GM21723 (cell line): ENCODE measurements at regions not wholly inside any gene's neighbourhood (a gene's known extent, or its start where the extent isn't known, plus 50 kb on each side); places are given as distances from the start of the nearest gene placed in this dataset.
"Not testable (repeated sequence)": the region's sequence is repeated elsewhere in the genome, so short reads cannot be mapped to it uniquely, and the experiment has no call there.

Source experiments
- ATAC-seq: cut with Tn5 transposase; IDR thresholded peaks from one replicate; pipeline ENCODE4 v1.9.1; 2021; ENCODE audit warnings: mild to moderate bottlenecking, moderate library complexity; ENCODE audit not compliant: unreplicated experiment

DNA sequence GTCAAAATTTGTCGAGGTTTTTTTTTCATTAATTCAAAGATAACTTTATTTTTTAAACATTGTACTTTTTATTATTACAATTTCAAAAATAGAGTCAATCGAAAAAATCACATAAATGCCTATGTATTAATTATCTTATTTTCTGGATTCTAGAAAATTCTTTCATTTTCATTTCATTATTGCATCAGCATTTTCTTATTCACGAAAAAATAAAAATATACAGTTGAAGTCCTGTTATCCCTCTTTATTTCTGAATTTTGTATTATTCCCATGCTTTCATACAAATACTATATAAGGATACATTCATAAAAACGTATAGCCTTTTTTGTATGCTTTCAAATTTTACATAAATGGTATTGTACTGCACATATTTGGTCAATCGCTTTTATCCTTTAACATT lies 681.0 kb upstream of the USP24 start:
- no peak for ATAC-seq

GRCh38 chr1:55894521-55894920 lies 679.4 kb upstream of the USP24 start:
- ATAC-seq = no peak

DNA sequence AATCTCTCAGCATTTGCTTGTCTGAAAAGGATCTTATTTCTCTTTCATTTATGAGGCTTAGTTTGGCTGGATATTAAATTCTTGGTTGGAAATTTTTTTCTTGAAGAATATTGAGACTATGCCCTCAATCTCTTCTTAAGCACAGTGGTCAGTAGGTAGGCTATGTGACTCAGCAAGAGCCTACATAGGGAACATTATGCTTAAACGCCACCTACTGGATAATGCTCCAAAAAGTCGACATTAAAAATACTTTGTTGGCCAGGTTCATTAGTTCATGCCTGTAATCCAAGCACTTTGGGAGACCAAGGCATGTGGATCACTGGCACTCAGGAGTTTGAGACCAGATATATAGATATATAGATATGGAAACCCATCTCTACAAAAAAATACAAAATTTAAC lies 678.0 kb upstream of the USP24 start:
- ATAC-seq = no peak

- no peak for ATAC-seq
These were observed 673.6 kb upstream of the USP24 start for GRCh38 chr1:55888685-55889317.

DNA sequence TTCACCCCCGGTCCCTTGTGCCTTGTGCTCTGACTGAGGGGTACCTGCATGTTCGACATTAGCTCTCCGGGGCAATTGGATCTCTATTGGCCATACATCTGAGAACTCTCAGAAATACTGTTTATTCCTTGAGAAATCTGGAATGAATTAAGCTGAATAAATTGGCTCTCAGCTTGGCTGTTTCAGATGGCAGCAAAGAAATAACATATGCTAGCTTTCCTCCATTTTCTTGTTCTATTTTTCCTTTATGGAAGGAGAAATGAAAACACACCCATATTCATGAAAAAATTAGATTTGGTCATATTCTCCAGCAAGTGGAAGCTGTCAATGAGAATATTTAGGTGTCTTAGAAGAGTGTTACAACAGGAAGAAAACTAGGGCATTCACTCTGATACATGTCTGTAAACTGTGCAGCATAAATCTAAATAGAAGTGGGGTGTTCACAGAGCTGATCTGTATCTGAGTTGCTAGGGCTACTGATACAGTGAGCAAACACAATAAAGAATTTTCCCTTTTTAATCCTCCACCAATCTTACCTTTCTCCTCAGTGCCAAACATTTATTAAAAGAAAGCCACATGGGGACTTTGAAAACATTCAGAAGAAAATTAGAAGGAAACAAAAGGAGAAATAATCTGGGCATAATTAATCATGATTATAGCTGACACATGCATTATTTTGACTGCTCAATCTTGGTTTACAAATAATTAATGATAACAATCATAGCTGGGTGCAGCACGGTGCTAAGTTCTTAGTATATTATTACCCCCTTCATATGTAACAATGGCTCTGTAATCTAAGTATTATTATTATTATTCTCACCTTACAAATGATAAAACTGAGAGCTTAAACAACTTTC lies 671.9 kb upstream of the USP24 start:
- ATAC-seq = no peak

- ATAC-seq = no peak
These were observed 670.5 kb upstream of the USP24 start for GRCh38 chr1:55885619-55886018.

DNA sequence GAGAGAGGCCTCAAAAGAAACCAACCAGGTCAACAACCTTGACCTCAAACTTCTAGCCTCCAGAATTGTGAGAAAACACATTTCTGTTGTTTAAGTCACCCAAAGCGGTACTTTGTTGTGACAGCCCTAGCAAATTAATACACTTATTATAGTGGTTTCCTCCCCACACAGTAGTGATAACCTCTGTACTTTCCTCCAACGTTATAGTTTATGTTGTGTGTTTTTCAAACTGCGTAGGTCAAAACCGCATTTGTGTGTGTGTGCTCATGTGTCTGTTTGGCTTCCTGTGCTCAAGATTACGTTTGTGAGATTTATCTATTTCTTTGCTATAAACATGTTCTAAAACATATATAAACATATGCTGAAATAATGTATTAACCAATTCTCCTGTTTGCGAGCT lies 667.8 kb upstream of the USP24 start:
- no peak for ATAC-seq

GRCh38 chr1:55879346-55879745 lies 664.2 kb upstream of the USP24 start:
- no peak for ATAC-seq

DNA sequence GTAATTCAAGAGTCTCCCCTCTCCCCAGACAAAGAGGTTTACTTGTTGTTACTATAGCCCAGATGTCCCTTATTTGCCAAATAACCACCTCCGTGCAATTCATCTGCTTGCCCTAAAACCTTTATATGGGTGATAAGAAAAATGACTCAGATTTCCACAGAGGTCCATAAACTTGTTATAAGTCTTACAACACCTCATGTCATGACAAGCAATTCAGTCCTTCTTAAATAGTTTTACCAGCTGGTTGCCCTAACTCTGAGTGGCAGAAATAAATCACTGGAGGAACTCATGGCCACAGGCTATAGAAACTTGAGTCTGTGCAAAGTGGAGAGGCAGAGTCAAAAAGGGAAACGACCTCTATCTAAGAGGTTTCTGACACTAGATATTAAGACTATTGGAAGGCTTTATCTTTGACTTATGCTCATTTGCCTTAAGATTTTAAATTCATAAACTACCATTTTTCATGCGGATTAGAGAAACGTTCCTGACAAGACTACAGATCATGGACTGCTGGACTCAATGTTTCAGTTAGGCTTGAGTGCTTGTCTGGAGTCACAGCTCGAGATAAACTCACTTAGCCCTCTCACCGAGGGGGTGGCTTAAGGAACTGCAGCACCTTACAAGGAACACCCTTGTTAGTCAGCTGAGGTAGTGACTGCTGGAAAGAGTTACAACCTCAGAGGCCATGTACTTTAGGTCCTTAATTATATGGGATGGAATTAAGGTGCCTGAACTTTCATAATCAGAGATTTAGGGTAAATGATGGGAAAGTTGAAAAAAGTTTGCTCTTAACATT lies 662.5 kb upstream of the USP24 start:
- no peak for ATAC-seq

DNA sequence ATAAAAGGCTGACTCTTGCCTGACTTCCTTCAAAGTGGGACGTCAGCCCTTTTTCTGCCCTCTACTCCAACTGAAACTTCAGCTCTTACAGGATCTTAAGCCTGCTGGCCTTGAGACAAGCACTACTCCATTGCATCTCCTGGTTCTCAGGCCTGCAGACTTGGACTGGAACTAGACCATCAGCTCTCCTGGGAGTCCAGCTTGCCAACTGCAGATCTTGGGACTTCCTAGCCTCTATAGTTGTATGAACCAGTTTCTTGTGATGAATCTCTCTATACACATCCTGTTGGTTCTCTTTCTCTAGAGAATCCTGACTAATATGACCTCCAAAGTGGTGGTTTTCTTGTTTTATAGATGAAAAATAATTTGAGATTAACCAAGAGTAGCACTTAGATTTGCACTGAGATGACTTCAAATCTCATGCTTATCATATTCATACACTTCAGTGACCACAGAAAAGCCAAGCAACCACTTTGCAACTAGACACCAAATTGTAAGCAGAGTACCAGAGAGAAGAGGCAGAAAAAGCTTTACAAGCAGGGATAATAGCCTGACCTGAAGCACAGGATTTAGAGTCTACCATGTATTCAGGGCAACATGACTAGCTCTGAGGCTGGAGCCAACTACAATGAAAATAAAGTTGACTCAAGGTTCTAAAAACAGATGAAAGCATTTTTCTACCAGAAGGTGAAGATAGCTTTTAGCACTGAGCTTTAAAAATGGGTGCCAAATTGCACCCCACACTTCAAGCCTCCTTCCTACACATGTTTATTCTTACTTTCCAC lies 661.3 kb upstream of the USP24 start:
- ATAC-seq = no peak

DNA sequence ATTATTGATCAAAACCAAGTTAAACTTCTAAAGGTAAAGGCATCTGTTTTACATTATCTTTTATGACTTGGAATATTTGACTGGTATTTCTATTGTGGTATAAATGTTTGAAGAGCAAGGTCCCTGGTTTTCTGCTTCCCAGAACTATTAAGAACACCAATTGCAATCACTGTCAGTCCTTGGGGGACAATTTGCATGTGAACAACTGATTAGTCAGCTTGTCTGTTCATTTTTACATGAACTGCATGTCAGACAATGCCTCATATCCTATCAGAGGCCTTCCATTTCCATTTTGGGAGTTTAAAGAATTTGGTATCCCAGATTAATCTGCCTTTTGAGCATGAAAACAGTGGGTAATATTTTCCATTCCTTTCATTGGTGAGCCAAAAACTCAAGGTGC lies 654.9 kb upstream of the USP24 start:
- ATAC-seq = no peak

DNA sequence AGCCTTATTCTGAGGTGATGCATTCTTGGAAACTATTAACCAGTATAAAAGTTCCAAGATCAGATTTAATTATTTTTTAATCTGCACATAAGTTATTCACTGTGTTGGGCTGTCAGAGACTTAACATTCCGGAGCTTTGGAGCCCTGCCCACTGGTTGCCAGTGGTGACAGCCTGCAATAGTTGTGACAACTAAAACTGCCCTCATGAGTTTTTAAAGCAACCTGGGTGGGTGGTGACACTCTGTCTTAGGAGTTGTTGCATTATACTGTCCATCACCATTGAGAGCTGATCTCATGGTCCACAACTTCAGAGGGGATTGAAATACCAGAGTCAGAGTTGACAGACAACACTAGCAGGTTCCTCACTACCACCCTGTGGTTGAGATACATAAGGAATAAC lies 653.9 kb upstream of the USP24 start:
- ATAC-seq = no peak

DNA sequence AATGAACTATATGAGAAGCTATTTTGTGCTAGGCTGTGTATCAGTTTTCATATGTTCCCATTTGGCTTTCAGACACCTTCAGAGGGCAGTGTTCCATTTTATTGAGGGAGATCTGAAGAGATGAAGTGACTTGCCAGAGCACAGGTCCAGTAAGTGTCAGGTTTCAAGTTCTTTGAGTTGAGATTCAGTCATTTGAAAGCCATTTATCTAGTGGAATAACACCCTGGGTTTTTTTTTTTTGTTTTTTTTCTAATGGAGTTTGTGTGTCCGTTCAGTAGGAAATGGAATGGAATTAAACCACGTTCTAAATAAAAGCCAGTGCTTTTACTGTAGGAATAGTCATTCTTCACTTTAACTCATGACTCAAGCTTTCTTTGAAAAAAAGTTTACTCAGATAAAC lies 652.9 kb upstream of the USP24 start:
- ATAC-seq = no peak

- no peak for ATAC-seq
These were observed 652.2 kb upstream of the USP24 start for GRCh38 chr1:55867304-55867843.

DNA sequence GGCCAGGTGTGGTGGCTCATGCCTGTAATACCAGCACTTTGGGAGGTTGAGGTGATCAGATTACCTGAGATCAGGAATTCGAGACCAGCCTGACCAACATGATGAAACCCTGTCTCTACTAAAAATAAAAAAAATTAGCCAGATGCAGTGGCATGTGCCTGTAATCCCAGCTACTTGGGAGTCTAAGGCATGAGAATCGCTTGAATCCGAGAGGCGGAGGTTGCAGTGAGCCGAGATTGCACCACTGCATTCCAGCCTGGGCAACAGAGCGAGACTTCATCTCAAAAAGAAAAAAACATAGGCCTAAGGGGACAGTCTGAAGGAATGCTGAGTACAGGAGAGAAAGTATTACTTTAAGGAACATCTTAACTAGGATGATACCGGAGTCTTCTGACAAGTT lies 650.6 kb upstream of the USP24 start:
- ATAC-seq = not testable (repeated sequence)

DNA sequence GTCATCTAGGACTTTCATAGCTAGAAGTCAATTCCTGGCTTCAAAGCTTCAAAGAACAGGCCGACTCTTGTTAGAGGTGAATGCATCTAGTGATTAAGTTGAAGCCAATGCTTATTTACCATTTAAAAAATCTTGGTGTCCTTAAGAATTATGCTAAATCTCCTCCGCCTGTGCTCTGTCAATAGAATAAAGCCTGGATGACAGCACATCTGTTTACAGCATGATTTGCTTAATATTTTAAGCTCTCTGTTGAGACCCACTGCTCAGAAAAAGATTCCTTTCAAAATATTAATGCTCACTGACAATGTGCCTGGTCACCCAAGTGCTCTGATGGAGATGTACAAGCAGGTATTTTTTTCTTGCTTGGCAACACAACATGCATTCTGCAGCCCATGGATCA lies 649.1 kb upstream of the USP24 start:
- no peak for ATAC-seq

GRCh38 chr1:55861676-55862340 lies 646.6 kb upstream of the USP24 start:
- ATAC-seq = no peak

DNA sequence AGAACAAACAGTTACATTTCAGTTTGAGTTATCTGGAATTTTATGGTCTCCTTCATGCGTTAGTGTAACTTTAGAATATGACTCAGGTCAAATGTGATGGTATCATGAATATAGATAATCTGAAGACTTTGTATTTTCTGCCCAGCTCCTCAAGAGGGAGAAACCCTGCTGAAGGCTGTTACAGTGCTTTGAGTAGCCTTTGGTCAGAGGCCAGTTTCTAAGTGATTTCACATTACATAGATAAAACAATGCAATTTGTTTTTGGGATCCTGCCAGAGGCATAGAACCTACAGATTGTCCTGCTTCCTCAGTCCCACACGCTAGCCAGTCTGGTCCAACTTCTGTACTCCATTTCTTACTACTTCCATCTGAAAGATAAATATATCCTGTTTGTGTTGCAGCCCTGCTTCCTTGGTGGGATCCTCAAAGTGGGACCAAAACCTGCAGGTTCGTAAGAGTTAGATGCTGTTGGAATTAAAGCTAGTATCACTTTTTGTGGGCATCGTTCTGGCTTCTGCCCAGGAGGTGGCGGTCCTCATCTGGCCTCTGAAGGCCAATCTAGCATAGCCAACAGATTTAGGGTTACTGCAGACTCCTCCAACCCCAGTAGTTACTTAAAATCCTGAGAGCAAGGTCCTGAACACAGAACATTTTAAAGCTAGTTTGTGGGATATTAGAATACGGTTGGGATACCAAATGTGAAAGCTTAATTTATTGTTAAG lies 645.8 kb upstream of the USP24 start:
- ATAC-seq = no peak

GRCh38 chr1:55860326-55860725 lies 645.2 kb upstream of the USP24 start:
- no peak for ATAC-seq

GRCh38 chr1:55854911-55855310 lies 639.7 kb upstream of the USP24 start:
- ATAC-seq = no peak
